Kidney epithelial cell (primary cell): ENCODE measurements at regions not wholly inside any gene's neighbourhood (a gene's known extent, or its start where the extent isn't known, plus 50 kb on each side); places are given as distances from the start of the nearest gene placed in this dataset.

Source experiments
- DNase-seq: peaks from one replicate; pipeline ENCODE4 v3.0.0-alpha.2; 2010; ENCODE audit warnings: low read depth
- H3K27me3 ChIP-seq: 2 replicates; pipeline ENCODE4 v1.6.0; 2011; ENCODE audit warnings: low read length; ENCODE audit not compliant: control insufficient read depth, insufficient read depth
- H3K36me3 ChIP-seq: 2 replicates; pipeline ENCODE4 v1.5.1; 2011; ENCODE audit warnings: low read length; ENCODE audit not compliant: control insufficient read depth, insufficient read depth
- H3K4me3 ChIP-seq: 2 replicates; pipeline ENCODE4 v1.5.1; 2011; ENCODE audit warnings: low read depth, mild to moderate bottlenecking, control low read depth, low read length
- TF ChIP-seq, protein P1 (sequence below): IDR thresholded peaks from 2 replicates; pipeline ENCODE4 v1.5.1; 2011; ENCODE audit warnings: mild to moderate bottlenecking, moderate library complexity, low read length, control low read depth, inconsistent platforms; ENCODE audit not compliant: insufficient read depth, poor library complexity, severe bottlenecking

DNA sequence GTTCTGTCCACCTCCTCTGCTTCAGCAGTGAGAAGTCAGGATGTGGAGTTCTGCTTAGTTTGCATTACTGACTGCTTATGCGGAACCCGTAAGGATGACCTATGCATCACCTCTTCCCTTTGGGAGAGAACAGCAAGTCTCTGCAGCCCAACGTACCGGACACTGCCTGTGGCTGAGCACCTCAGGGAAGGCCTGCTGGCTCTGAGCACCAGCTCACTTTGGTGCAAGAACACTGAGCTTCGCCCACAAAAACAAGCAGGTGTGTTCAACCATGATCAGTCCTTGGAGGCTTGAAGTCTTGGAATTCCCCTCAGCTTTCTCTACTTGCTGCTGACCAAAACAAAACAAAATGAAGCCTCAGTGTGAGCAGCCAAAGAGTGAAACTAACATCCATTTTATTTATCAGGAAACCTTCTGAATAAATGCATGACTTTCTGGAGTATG, 52.7 kb upstream of the NCK2 start:
- DNase-seq, result peak; percentile 37
- TF ChIP-seq, protein P1, sequence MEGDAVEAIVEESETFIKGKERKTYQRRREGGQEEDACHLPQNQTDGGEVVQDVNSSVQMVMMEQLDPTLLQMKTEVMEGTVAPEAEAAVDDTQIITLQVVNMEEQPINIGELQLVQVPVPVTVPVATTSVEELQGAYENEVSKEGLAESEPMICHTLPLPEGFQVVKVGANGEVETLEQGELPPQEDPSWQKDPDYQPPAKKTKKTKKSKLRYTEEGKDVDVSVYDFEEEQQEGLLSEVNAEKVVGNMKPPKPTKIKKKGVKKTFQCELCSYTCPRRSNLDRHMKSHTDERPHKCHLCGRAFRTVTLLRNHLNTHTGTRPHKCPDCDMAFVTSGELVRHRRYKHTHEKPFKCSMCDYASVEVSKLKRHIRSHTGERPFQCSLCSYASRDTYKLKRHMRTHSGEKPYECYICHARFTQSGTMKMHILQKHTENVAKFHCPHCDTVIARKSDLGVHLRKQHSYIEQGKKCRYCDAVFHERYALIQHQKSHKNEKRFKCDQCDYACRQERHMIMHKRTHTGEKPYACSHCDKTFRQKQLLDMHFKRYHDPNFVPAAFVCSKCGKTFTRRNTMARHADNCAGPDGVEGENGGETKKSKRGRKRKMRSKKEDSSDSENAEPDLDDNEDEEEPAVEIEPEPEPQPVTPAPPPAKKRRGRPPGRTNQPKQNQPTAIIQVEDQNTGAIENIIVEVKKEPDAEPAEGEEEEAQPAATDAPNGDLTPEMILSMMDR, result no peak
- no peaks in the 10 kb centered on the region for H3K27me3 ChIP-seq
- H3K4me3 ChIP-seq, result no peak overlapping the region
- no peaks in the 10 kb centered on the region for H3K36me3 ChIP-seq

DNA sequence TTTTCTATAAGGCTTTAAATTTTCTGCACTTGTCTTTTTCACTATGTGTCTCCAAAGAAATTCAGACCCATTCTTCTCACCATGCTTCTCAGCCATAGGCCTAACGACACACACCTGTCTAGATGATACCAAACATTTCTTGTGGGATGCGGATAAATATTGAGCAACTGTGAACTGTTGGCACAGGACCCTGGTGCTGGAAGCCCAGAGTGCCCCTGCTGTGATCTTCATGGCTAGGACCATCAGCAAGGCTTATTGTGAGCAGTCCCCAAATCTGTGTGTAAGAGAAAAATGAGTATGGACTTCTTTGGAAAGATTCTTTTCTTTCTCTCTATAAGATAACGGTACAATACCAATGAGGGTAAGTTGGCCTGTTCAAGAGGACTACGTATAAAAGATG, 54.1 kb upstream of the NCK2 start:
- H3K4me3 ChIP-seq, result no peak overlapping the region
- no peaks in the 10 kb centered on the region for H3K27me3 ChIP-seq
- no peak for DNase-seq
- TF ChIP-seq, protein P1, result no peak
- no peaks in the 10 kb centered on the region for H3K36me3 ChIP-seq

DNA sequence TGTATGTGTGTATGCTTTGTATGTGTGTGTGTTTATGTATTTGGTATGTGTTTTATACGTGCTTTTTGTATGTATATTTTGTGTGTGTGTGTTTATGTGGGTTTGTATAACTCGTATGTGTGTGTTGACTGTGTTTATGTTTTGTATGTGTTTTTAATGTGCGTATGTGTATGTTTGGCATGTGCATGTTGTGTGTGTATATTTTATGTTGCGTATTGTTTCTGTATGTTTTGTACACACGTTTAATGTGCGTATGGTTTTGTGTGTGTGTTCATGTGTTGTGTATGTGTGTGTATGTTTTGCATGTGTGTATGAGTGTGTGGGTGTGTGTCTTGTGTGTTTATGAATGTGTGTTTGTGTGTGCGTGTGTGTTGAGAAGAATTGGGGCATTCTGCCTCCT, 55.2 kb upstream of the NCK2 start:
- Histone ChIP-seq H3K36me3 (no peaks in the 10 kb centered on the region), H3K4me3 (no peak overlapping the region), H3K27me3 (no peaks in the 10 kb centered on the region)
- DNase-seq, result no peak
- TF ChIP-seq, protein P1, result no peak

DNA sequence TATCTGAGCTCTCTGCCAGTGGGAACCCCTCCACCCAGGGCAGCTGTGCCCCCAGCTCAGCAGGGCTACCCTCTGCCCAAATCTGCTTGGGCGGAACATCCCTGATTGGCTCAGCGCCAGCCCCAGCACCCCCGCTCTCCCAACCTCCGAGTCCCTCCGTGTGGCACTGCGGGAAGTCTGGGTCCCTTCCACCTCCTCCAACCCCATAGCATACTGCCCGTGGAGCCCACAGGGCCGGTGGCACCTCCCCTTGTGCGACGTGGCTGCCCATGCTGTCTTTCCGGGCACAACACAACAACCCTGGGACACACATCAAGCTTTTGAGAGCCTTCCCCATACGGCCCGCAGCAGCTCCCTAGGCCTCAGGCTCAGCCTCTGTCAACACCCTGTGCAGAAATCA, 55.8 kb upstream of the NCK2 start:
- TF ChIP-seq, protein P1, result no peak
- H3K27me3 ChIP-seq, result no peaks in the 10 kb centered on the region
- no peak for DNase-seq
- H3K4me3 ChIP-seq, result no peak overlapping the region
- H3K36me3 ChIP-seq, result no peaks in the 10 kb centered on the region

DNA sequence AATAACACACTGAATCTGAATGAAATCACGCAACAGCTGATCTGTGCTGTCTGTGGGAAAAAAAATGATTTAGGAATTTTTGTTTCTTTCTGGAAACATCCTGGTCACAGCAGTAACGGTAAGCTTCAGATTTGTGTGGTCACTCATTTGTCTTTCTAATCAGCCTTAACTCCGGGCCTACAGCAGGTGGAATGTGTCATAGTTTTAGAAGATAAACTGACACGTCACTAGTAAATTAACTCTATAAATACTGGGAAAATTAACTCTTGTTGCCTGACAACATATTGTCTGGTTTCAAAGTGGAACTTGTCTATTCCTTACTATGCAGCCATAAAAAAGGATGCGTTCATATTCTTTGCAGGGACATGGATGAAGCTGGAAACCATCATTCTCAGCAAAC, 58.1 kb upstream of the NCK2 start:
- DNase-seq, result no peak

DNA sequence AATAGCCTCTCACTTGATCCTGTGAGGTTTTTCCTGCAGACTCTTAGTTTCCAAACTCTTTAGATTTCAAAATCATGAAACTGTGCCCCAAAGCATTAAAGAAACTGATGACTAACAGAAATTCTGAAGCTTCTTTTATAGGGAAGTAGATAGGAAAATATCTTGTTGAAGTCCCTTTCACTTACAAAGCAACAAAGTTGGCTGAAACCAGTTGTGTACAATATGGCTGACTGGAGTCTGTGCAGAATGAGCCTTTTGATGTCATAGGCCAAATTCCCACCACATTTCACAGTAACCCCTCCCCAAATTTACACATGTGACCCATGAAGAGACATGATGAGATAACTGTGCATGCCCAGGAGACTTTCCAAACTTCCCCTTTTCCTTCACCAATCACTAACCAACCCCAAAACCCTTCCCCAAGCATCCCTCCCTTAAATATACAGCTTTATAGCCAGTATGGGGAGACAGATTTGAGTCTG, 61.7 kb upstream of the NCK2 start:
- DNase-seq, result no peak
- H3K4me3 ChIP-seq, result no peak overlapping the region
- H3K27me3 ChIP-seq, result peaks cover 3% of the 10 kb centered on the region
- no peaks in the 10 kb centered on the region for H3K36me3 ChIP-seq
- TF ChIP-seq, protein P1, result no peak

More for the DNA sequence above, 58.1 kb upstream of the NCK2 start:
- TF ChIP-seq, protein P1, result no peak
- Histone ChIP-seq H3K36me3 (no peaks in the 10 kb centered on the region), H3K4me3 (no peak overlapping the region), H3K27me3 (no peaks in the 10 kb centered on the region)
